ENCODE measurements at regions not wholly inside any gene's neighbourhood (a gene's known extent, or its start where the extent isn't known, plus 50 kb on each side); places are given as distances from the start of the nearest gene placed in this dataset.

GRCh38 chr21:28518630-28519029 lies 474.0 kb downstream of the LTN1 start:
- TF ChIP-seq CTCF (conservative IDR thresholded peaks at IDR 0.05; ENCODE audit: low read length) (no peak), EZH2phosphoT487 (IDR thresholded peaks at IDR 0.05; ENCODE audit: borderline replicate concordance) (no peak)

All from Loucy (cell line).